Large intestine (tissue), 3 donors: ENCODE measurements at regions not wholly inside any gene's neighbourhood (a gene's known extent, or its start where the extent isn't known, plus 50 kb on each side); places are given as distances from the start of the nearest gene placed in this dataset.
"Not testable (repeated sequence)": the region's sequence is repeated elsewhere in the genome, so short reads cannot be mapped to it uniquely, and the experiment has no call there.

Source experiments
- DNase-seq, 2 donors: peaks; one replicate each; pipeline versions ENCODE4 v3.0.0 to v3.0.0-alpha.2; 2013
- H3K27ac ChIP-seq: one replicate; pipeline ENCODE4 v1.5.1; 2013; ENCODE audit warnings: low read length
- H3K27me3 ChIP-seq: 2 replicates; pipeline ENCODE4 v1.6.1; 2013; ENCODE audit warnings: low read length; ENCODE audit not compliant: control insufficient read depth, insufficient read depth
- H3K36me3 ChIP-seq: 2 replicates; pipeline ENCODE4 v1.6.1; 2013; ENCODE audit warnings: low read length; ENCODE audit not compliant: control insufficient read depth, insufficient read depth
- H3K4me1 ChIP-seq: one replicate; pipeline ENCODE4 v1.6.1; 2013; ENCODE audit warnings: low read length; ENCODE audit not compliant: control insufficient read depth, insufficient read depth
- H3K4me3 ChIP-seq: one replicate; pipeline ENCODE4 v1.5.1; 2013; ENCODE audit warnings: low read length
- H3K9me3 ChIP-seq: one replicate; pipeline ENCODE4 v1.6.1; 2013; ENCODE audit warnings: mild to moderate bottlenecking, low read depth, low read length, moderate library complexity; ENCODE audit not compliant: control insufficient read depth
- WGBS: methylation state at CpG from one replicate; pipeline ENCODE4 v1.1.5; 2013; ENCODE audit warnings: low lambda C conversion rate; ENCODE audit not compliant: insufficient coverage; 5-methylcytosine and 5-hydroxymethylcytosine counted together

DNA sequence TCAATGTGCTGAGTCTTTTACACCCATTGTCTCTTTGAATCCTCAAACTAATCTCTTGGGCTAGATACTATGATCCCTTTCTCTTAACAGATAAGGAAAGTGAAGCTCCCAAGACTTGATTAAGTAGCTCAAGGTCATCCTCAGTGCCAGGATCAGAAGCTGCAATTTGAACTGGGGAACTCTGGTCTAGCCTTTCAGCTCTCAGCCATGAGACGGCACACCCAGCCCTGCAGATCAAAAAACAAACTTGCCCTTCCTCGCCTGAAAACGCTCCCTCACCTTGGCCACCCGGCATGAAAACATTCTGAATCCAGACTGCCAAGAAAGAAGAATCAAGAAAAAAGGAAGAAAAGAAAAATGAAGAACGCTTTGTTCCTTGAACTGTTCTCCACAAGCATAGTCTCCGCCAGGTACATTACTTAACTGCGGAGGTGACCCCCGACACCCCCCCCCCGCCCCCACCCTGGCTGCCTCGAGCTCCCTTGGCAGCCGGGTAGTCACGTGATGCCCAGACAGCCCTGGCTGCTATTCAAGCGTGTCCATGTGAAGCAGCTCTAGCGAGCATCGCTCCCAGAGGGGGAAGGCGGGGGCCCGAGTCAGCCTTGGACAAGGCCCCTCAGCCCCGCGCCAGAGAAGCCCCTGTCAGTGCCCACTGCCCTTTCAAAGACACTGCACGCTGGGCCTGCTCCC is 451.2 kb downstream of the MIAT start:
- no peaks in the 10 kb centered on the region for H3K36me3 ChIP-seq
- no peak overlapping the region for H3K27ac ChIP-seq
- peaks cover 2% of the 10 kb centered on the region for H3K27me3 ChIP-seq
- DNase-seq, result peak; percentile 36 to 54
- WGBS, result 0% methylated on average over 1 of the region's 20 CpGs
- H3K4me1 ChIP-seq, result peaks cover 18% of the 10 kb centered on the region
- no peaks in the 10 kb centered on the region for H3K9me3 ChIP-seq
- no peak overlapping the region for H3K4me3 ChIP-seq

DNA sequence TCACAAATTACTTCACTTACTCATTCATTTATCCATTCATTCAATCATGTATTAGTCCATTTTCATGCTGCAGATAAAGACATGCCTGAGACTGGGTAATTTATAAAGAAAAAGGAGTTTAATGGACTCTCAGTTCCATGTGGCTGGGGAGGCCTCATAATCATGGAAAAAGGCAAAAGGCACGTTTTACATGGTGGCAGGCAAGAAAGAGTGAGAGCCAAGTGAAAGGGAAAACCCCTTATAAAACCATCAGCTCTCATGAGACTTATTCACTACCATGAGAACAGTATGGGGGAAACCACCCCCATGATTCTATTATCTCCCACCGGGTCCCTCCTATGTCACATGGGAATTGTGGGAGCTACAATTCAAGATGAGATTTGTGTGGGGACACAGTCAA is 452.0 kb downstream of the MIAT start:
- H3K27me3 ChIP-seq, H3K4me3 ChIP-seq, H3K27ac ChIP-seq, H3K9me3 ChIP-seq, H3K36me3 ChIP-seq, DNase-seq: not testable (repeated sequence)
- H3K4me1 ChIP-seq, result peaks cover 18% of the 10 kb centered on the region
- WGBS, result 83% methylated on average over 1 of the region's 2 CpGs

DNA sequence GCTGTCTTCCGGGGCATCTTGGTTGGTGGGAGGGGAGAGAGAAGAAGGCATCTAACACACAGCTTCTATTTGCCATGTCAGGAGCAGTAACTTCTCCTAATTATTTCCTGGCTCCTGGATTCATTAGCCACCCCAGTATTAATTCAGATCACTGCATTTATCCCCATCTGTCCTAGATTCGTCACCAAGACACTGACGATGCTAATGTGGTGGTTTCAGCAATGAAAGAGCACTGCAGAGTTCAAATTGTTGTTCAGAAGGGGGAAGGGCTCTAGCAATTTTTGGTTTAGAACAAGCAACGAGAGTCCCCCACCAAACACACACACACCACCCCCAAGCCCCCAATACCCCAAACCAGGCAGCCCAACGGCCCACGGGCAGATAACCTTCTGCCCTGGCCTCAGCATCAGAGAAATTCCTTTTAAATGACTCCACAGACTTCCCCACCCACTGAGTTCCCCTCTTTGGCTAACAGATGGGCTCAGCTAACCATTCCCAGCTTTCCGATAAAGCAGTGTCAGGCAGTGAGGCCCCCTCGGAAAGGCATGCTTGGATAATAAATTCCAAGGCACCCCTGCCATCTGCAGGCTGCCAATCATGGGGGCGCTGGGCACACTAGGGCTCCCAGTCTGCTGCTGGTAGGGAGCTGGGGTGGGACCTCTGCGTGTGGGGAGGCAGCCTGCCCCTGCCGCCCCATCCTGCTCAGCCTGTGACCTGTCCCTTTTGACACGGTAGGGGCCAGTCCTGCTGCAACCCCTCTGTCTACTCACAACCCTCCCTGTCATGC is 453.5 kb downstream of the MIAT start:
- Histone ChIP-seq H3K9me3 (no peaks in the 10 kb centered on the region), H3K27ac (no peak overlapping the region), H3K27me3 (no peaks in the 10 kb centered on the region), H3K4me1 (peaks cover 25% of the 10 kb centered on the region), H3K36me3 (no peaks in the 10 kb centered on the region), H3K4me3 (no peak overlapping the region)
- no CpG with 5 or more reads among the region's 12 CpGs for WGBS
- DNase-seq, result peak; percentile 12 to 33

DNA sequence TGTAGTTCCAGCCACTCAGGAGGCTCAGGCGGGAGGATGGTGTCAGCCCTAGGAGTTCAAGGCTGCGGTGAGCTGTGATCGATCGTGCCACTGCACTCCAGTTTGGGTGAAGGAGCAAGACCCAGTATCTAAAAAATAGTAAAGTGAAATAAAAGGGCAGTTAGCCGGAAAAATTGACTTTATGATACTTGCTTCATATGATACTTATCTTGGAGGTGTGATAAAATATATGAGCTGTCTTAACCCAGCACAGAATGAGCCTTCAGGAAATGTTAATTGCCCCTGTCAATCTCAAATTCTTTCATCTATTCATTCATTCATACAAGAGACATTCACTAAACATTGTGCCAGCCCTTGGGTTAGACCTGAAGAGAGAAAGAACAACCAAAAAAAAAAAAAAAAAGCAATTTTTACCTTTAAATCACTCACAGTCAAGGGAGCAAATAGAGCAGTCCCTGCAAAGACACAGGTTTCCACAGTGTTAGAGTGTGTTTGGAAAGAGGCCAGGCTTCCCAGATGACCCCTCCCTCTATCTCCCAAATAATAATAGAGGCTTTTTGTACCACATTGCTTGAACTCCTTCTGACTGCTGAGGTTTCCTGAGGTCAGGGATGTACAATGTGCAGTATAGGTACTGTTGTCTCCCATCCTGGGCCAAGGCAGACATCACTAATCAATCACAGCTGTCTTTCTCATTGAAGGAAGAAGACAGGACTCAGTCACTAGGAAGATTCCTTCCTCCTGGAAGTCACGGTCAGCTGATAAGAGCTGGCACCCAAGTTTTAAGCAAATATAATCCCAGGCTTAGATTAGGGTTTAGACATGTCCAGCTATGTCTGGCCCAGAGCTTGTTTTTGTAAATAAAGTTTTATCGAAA is 454.6 kb downstream of the MIAT start:
- WGBS, result 50% methylated on average over 1 of the region's 7 CpGs
- Histone ChIP-seq H3K4me3 (no peak overlapping the region), H3K9me3 (no peaks in the 10 kb centered on the region), H3K27ac (no peak overlapping the region), H3K36me3 (no peaks in the 10 kb centered on the region), H3K4me1 (peaks cover 25% of the 10 kb centered on the region), H3K27me3 (no peaks in the 10 kb centered on the region)
- DNase-seq, result no peak

DNA sequence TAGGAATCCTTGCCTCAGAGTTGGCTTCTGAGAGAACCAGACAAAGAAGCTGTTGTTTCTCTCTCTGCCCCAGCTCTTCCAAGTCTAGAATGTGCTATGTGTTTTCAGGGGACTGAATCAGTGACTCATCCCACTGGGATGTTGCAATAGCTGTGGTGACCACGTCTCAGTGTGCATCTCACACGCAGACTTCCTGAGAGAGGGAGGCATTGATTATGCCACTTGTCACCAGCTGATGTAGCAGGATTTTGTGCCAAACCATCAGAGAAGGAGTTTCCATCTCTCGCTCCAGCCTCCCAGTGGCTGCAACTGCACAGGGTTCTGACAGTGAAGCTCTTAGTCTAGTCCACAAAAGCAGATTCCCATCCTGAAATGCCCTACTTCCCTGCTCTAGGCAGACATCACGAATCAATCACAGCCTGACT is 455.8 kb downstream of the MIAT start:
- peak overlapping the region; percentile 6 for H3K27ac ChIP-seq
- peaks cover 19% of the 10 kb centered on the region for H3K4me1 ChIP-seq
- H3K9me3 ChIP-seq, result no peaks in the 10 kb centered on the region
- no peaks in the 10 kb centered on the region for H3K27me3 ChIP-seq
- no peaks in the 10 kb centered on the region for H3K36me3 ChIP-seq
- DNase-seq, result peak; percentile 70 to 84
- H3K4me3 ChIP-seq, result no peak overlapping the region
- WGBS, result no CpG with 5 or more reads among the region's 4 CpGs

DNA sequence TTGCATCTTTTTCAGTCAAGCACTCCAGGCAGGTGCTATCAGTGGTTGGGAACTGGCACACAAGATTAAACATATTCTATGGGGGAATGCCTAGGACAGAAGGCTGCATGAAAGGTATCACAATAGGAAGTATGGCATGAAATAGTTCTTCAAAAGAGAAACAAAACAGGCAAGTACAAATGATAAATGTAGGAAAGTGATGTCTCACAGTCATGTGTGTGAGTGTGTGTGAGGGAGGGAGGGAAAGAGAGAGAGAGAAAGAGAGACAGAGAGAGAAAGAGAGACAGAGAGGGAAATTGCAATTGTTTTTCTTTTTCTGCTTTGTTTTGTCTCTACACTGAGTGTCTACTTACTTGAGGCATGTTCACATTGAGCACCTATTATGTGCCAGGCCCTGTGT is 456.3 kb downstream of the MIAT start:
- Histone ChIP-seq H3K4me1 (peaks cover 15% of the 10 kb centered on the region), H3K4me3 (no peak overlapping the region), H3K27me3 (no peaks in the 10 kb centered on the region), H3K9me3 (no peaks in the 10 kb centered on the region), H3K27ac (no peak overlapping the region), H3K36me3 (no peaks in the 10 kb centered on the region)
- DNase-seq, result no peak

DNA sequence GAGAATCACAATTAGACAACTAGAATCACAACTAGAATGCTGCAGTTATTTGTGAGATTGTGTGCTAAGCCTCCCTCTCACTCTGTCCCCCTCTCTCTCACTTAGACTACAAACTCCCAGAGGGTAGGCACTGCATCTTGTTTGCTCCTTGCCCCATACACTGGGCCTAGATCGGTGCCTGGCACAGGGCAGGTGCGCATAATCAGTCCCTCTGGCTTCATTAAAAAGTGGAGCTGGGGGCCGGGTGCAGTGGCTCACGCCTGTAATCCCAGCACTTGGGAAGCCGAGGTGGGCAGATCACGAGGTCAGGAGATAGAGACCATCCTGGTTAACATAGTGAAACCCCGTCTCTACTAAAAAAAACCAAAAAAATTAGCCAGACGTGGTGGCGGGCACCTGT is 456.8 kb downstream of the MIAT start:
- WGBS, result no CpG with 5 or more reads among the region's 9 CpGs
- H3K4me3 ChIP-seq, result no peak overlapping the region
- DNase-seq, result no peak
- no peaks in the 10 kb centered on the region for H3K27me3 ChIP-seq
- H3K4me1 ChIP-seq, result peaks cover 15% of the 10 kb centered on the region
- H3K9me3 ChIP-seq, result no peaks in the 10 kb centered on the region
- no peak overlapping the region for H3K27ac ChIP-seq
- no peaks in the 10 kb centered on the region for H3K36me3 ChIP-seq

DNA sequence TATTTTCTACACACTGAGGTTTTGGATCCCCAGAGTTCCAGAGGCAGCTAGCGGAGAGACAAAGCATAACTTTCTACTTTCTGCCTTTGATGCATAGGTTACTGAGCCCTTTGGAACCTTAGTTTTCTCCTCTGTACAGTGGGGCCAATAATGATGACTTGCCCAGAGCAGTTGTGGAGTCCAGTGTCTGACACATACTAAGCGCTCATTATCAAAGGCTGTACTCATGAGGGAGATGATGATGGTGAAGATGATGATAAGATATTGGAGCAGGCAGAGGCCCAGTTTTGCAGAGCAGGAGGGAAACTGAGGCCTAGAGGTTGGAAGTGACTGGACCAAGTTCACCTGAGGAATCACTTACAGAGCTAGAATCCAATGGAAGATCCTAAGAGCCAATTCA is 458.0 kb downstream of the MIAT start:
- Histone ChIP-seq H3K9me3 (no peaks in the 10 kb centered on the region), H3K27me3 (no peaks in the 10 kb centered on the region), H3K4me3 (no peak overlapping the region), H3K27ac (no peak overlapping the region), H3K4me1 (peaks cover 15% of the 10 kb centered on the region), H3K36me3 (no peaks in the 10 kb centered on the region)
- WGBS, result 75% methylated on average over 1 of the region's 2 CpGs
- no peak for DNase-seq

DNA sequence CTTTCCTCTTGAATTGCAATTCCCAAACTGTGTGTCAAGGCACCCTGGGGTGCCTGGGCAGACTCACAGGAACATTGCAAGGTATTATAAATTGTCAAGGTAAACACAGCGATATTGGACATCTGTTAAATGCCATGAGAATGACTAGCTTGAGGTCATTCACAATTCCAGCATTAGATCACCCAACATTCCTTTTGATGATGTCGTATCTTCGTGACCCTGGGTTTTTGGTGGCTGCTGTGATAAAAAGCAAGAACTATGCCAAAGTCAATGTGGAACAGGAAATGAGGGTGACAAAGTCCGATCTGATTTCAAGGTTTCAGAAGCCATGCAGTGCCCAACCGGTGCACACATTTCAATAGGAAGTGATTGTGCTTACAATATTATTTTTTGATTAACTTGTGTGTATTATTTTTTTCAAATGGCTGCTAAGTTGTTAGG is 458.4 kb downstream of the MIAT start:
- no CpG with 5 or more reads among the region's 5 CpGs for WGBS
- Histone ChIP-seq H3K27me3 (no peaks in the 10 kb centered on the region), H3K27ac (no peak overlapping the region), H3K4me3 (no peak overlapping the region), H3K4me1 (peaks cover 15% of the 10 kb centered on the region), H3K9me3 (no peaks in the 10 kb centered on the region), H3K36me3 (no peaks in the 10 kb centered on the region)
- DNase-seq, result peak; percentile 83 to 94

DNA sequence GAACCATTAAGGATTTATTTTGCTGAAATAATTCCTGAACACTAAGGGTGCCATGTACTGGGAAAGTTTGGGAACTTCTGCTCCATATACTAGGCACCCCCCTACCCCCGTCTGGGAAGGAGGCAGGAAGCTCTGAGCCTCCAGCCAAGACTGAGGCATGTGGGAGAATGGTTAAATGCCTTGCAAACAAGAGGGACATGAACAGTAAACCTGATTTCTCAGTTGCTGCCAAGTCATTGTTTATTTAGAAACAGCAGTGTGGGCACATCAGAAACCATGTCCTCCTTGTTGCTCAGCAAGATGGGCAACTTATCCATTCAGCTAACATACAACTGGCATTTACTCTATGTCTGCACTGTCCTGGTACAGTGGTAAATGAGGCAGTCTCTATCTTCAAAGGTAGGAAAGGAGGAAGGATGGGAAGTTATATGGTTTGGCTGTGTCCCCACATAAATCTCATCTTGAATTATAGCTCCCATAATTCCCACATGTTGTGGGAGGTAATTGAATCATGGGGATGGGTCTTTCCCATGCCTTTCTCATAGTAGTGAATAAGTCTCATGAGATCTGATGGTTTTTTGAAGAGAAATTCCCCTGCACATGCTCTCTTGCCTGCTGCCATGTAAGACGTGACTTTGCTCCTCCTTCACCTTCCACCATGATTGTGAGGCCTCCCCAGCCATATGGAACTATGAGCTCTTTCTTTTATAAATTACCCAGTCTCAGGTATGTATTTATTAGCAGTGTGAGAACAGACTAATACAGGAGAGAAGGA is 459.1 kb downstream of the MIAT start:
- peaks cover 15% of the 10 kb centered on the region for H3K4me1 ChIP-seq
- DNase-seq, result peak in 1 of 2 donors; percentile 32
- no peaks in the 10 kb centered on the region for H3K9me3 ChIP-seq
- no CpG with 5 or more reads among the region's 2 CpGs for WGBS
- H3K27ac ChIP-seq, result no peak overlapping the region
- no peaks in the 10 kb centered on the region for H3K27me3 ChIP-seq
- no peak overlapping the region for H3K4me3 ChIP-seq
- H3K36me3 ChIP-seq, result no peaks in the 10 kb centered on the region
